Fibroblast of skin of left quadriceps (primary cell): ENCODE measurements at regions not wholly inside any gene's neighbourhood (a gene's known extent, or its start where the extent isn't known, plus 50 kb on each side); places are given as distances from the start of the nearest gene placed in this dataset.

ENCODE experiments used
- DNase-seq, 2 experiments: peaks; one replicate each; pipeline ENCODE4 v3.0.0-alpha.2; 2013; ENCODE audit warnings: low read depth in 2 of 2

GRCh38 chr2:156695595-156695994, 259.4 kb downstream of the GPD2 start:
- DNase-seq = no peak

- DNase-seq = no peak
Measured at GRCh38 chr2:156697906-156698305, 261.7 kb downstream of the GPD2 start.

GRCh38 chr2:156700681-156701080, 264.5 kb downstream of the GPD2 start:
- no peak for DNase-seq

GRCh38 chr2:156702541-156702940, 266.4 kb downstream of the GPD2 start:
- DNase-seq = no peak

GRCh38 chr2:156703642-156704041, 267.5 kb downstream of the GPD2 start:
- no peak for DNase-seq

- DNase-seq = no peak
Measured at GRCh38 chr2:156704132-156704531, 268.0 kb downstream of the GPD2 start.

- no peak for DNase-seq
Measured at GRCh38 chr2:156704617-156705016, 268.4 kb downstream of the GPD2 start.

GRCh38 chr2:156706576-156706975, 270.4 kb downstream of the GPD2 start:
- no peak for DNase-seq

GRCh38 chr2:156708051-156708450, 271.9 kb downstream of the GPD2 start:
- DNase-seq = no peak

GRCh38 chr2:156709091-156709490, 272.9 kb downstream of the GPD2 start:
- DNase-seq = no peak

- no peak for DNase-seq
Measured at GRCh38 chr2:156719036-156719435, 282.9 kb downstream of the GPD2 start.

GRCh38 chr2:156727867-156728266, 291.7 kb downstream of the GPD2 start:
- no peak for DNase-seq

GRCh38 chr2:156728328-156728727, 292.1 kb downstream of the GPD2 start:
- no peak for DNase-seq

GRCh38 chr2:156731506-156731905, 295.3 kb downstream of the GPD2 start:
- DNase-seq = no peak

- DNase-seq = no peak
Measured at GRCh38 chr2:156736950-156737349, 300.8 kb downstream of the GPD2 start.

GRCh38 chr2:156739301-156739700, 303.1 kb downstream of the GPD2 start:
- no peak for DNase-seq

GRCh38 chr2:156745619-156746018, 309.4 kb downstream of the GPD2 start:
- DNase-seq = no peak

GRCh38 chr2:156748221-156748620, 312.0 kb downstream of the GPD2 start:
- no peak for DNase-seq

- DNase-seq = no peak
Measured at GRCh38 chr2:156752042-156752441, 315.9 kb downstream of the GPD2 start.

- DNase-seq = no peak
Measured at GRCh38 chr2:156753766-156754165, 317.6 kb downstream of the GPD2 start.

GRCh38 chr2:156756516-156756915, 320.3 kb downstream of the GPD2 start:
- no peak for DNase-seq

GRCh38 chr2:156763174-156763573, 327.0 kb downstream of the GPD2 start:
- no peak for DNase-seq

GRCh38 chr2:156765043-156765442, 328.9 kb downstream of the GPD2 start:
- no peak for DNase-seq

GRCh38 chr2:156765450-156765849, 329.3 kb downstream of the GPD2 start:
- no peak for DNase-seq

- DNase-seq = no peak
Measured at GRCh38 chr2:156769802-156770201, 333.6 kb downstream of the GPD2 start.
